Right lobe of liver (tissue), 6 donors: ENCODE measurements at regions not wholly inside any gene's neighbourhood (a gene's known extent, or its start where the extent isn't known, plus 50 kb on each side); places are given as distances from the start of the nearest gene placed in this dataset.

Source experiments
- ATAC-seq, 4 donors: fragments of 200-7000 bp; cut with Tn5 transposase; one replicate each; pipeline ENCODE4 v1.9.1; 2020; ENCODE audit warnings: mild to moderate bottlenecking in 4 of 4, moderate library complexity in 4 of 4
- DNase-seq, 3 donors: peaks; one replicate each; pipeline ENCODE4 v3.0.0-alpha.2; 2020
- H3K27ac ChIP-seq, 3 donors: fragments of 200-600 bp; one replicate each; pipeline ENCODE4 v1.8.0; 2022
- H3K27me3 ChIP-seq, 2 donors: fragments of 200-600 bp; one replicate each; pipeline ENCODE4 v1.8.0; 2022
- H3K36me3 ChIP-seq, 4 donors: fragments of 200-600 bp; sonication (generic) in 1 of 4; one replicate each; pipeline versions ENCODE4 v1.5.1 to v1.8.0; 2017 to 2022; ENCODE audit warnings: control low read depth in 1 of 4
- H3K4me1 ChIP-seq, 4 donors: fragments of 200-600 bp; sonication (generic) in 1 of 4; one replicate each; pipeline versions ENCODE4 v1.5.1 to v1.8.0; 2017 to 2022; ENCODE audit warnings: control low read depth in 1 of 4
- H3K4me3 ChIP-seq, 3 donors: fragments of 200-600 bp; one replicate each; pipeline ENCODE4 v1.8.0; 2022
- H3K9me3 ChIP-seq, 4 donors: fragments of 200-600 bp; sonication (generic) in 1 of 4; one replicate each; pipeline versions ENCODE4 v1.5.1 to v1.8.0; 2017 to 2022; ENCODE audit warnings: control low read depth in 1 of 4
- POLR2A ChIP-seq: fragments of 450-650 bp; IDR thresholded peaks from one replicate; pipeline ENCODE4 v1.6.1; 2017; ENCODE audit warnings: antibody characterized with exemption, mild to moderate bottlenecking
- WGBS: methylation state at CpG from one replicate; pipeline ENCODE4 v1.1.6; 2018; ENCODE audit warnings: low coverage, low lambda C conversion rate; ENCODE audit not compliant: insufficient coverage; ENCODE audit errors: missing lambda C conversion rate; 5-methylcytosine and 5-hydroxymethylcytosine counted together
- intact Hi-C, 2 donors: fragments of 100-400 bp; cut with DNase I; formaldehyde crosslinking; loops; one replicate each; pipeline versions ENCODE4 v1.11.2 to v1.14.1; 2022
- TF ChIP-seq, protein P1 (sequence below), 4 donors: fragments of 200-600 bp in 3 of 4; fragments of 450-650 bp in 1 of 4; IDR thresholded peaks; one replicate each; pipeline versions ENCODE4 v1.5.1 to v1.8.0; 2016 to 2022; ENCODE audit warnings: antibody characterized with exemption in 4 of 4, mild to moderate bottlenecking in 2 of 4
- donor health status: DM: no; HTN: yes; CAD: no.
- donor health status: DM: no; HTN: no; CAD: no.
- donor health status: DM: no; HTN: no; CAD: no.
- donor health status: DM: no; HTN: yes; CAD: no.
- donor health status: DM: no; HTN: yes; CAD: no.

- TF ChIP-seq, protein P1, sequence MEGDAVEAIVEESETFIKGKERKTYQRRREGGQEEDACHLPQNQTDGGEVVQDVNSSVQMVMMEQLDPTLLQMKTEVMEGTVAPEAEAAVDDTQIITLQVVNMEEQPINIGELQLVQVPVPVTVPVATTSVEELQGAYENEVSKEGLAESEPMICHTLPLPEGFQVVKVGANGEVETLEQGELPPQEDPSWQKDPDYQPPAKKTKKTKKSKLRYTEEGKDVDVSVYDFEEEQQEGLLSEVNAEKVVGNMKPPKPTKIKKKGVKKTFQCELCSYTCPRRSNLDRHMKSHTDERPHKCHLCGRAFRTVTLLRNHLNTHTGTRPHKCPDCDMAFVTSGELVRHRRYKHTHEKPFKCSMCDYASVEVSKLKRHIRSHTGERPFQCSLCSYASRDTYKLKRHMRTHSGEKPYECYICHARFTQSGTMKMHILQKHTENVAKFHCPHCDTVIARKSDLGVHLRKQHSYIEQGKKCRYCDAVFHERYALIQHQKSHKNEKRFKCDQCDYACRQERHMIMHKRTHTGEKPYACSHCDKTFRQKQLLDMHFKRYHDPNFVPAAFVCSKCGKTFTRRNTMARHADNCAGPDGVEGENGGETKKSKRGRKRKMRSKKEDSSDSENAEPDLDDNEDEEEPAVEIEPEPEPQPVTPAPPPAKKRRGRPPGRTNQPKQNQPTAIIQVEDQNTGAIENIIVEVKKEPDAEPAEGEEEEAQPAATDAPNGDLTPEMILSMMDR (IDR thresholded peaks at IDR 0.05): no peak
- TF ChIP-seq POLR2A: no peak
- Histone ChIP-seq H3K36me3 (no peaks in the 10 kb centered on the region), H3K9me3 (no peaks in the 10 kb centered on the region), H3K27me3 (no peaks in the 10 kb centered on the region), H3K4me1 (peaks cover 0 to 7% (median 0%) of the 10 kb centered on the region in 4 donors), H3K27ac (no peak overlapping the region), H3K4me3 (no peak overlapping the region)
- ATAC-seq: no peak
- WGBS: 76% methylated on average over 6 of the region's 11 CpGs
- intact Hi-C loops: no loop called here
- DNase-seq: no peak
These were observed 252.6 kb downstream of the MYLK4 start for GRCh38 chr6:2497922-2498623.

DNA sequence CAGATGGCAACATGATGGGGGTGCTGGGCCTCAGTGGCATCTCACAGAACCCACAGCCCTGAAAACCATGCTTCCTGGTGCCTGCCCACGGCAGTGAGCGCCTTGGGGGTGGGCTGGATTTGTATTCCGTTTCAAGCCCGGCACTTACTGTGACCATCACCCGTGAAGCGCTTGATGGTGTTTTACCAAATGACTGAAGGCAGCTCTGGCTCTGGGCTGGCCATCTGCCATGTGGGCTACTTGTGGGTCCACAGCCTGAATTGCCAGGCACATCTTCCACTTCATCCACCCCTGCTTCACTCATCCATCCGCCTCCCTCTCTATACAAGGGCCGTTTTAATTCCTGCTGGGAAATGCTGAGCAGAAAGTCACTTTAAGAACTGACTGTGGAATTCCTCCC, 250.9 kb upstream of the GMDS start:
- Histone ChIP-seq H3K4me1 (no peaks in the 10 kb centered on the region), H3K4me3 (no peak overlapping the region), H3K27me3 (no peaks in the 10 kb centered on the region), H3K36me3 (no peaks in the 10 kb centered on the region), H3K27ac (no peak overlapping the region), H3K9me3 (no peaks in the 10 kb centered on the region)
- no peak for TF ChIP-seq POLR2A
- TF ChIP-seq, protein P1 (IDR thresholded peaks at IDR 0.05): no peak
- 58% methylated on average over 2 of the region's 8 CpGs for WGBS
- DNase-seq (no peak), ATAC-seq (no peak)
- intact Hi-C loops: no loop called here

- 60% methylated on average over 9 of the region's 12 CpGs for WGBS
- ATAC-seq (no peak), DNase-seq (no peak)
- intact Hi-C loops: no loop called here
- no peaks in the 10 kb centered on the region for H3K36me3 ChIP-seq
- H3K4me3 ChIP-seq: no peak overlapping the region
- H3K27me3 ChIP-seq: no peaks in the 10 kb centered on the region
- H3K4me1 ChIP-seq: no peaks in the 10 kb centered on the region
- H3K27ac ChIP-seq: no peak overlapping the region
- H3K9me3 ChIP-seq: no peaks in the 10 kb centered on the region
- TF ChIP-seq POLR2A: no peak
- TF ChIP-seq, protein P1 (IDR thresholded peaks at IDR 0.05): no peak
These were observed 247.5 kb upstream of the GMDS start for GRCh38 chr6:2492686-2493523.

- intact Hi-C loops: no loop called here
- TF ChIP-seq POLR2A: no peak
- TF ChIP-seq, protein P1 (IDR thresholded peaks at IDR 0.05): no peak
- no peak overlapping the region for H3K27ac ChIP-seq
- 86% methylated on average over 14 of the region's 14 CpGs for WGBS
- no peak overlapping the region for H3K4me3 ChIP-seq
- H3K4me1 ChIP-seq: no peaks in the 10 kb centered on the region
- DNase-seq: no peak
- H3K27me3 ChIP-seq: no peaks in the 10 kb centered on the region
- no peaks in the 10 kb centered on the region for H3K36me3 ChIP-seq
- no peak for ATAC-seq
- no peaks in the 10 kb centered on the region for H3K9me3 ChIP-seq
These were observed 245.7 kb upstream of the GMDS start for GRCh38 chr6:2491137-2491536.
